Neural progenitor cell (in vitro differentiated cells): ENCODE measurements at regions not wholly inside any gene's neighbourhood (a gene's known extent, or its start where the extent isn't known, plus 50 kb on each side); places are given as distances from the start of the nearest gene placed in this dataset.

Experiments used
- DNase-seq: peaks from one replicate; pipeline ENCODE4 v3.0.0-alpha.2; 2016; ENCODE audit warnings: low spot score
- H2AFZ ChIP-seq: fragments of 200-600 bp; sonication (generic); replicated peaks from 2 replicates; pipeline ENCODE4 v1.6.1; 2016; ENCODE audit warnings: antibody characterized with exemption
- H3F3A ChIP-seq: fragments of 200-600 bp; sonication (generic); 2 replicates; pipeline ENCODE4 v1.6.1; 2016; ENCODE audit warnings: antibody characterized with exemption, low read depth
- H3K27ac ChIP-seq: fragments of 200-600 bp; sonication (generic); 2 replicates; pipeline ENCODE4 v1.5.1; 2016; ENCODE audit warnings: mild to moderate bottlenecking
- H3K27me3 ChIP-seq: fragments of 200-600 bp; sonication (generic); 2 replicates; pipeline ENCODE4 v1.6.1; 2016; ENCODE audit warnings: mild to moderate bottlenecking, moderate library complexity
- H3K36me3 ChIP-seq: fragments of 200-600 bp; sonication (generic); 2 replicates; pipeline ENCODE4 v1.5.1; 2016
- H3K4me1 ChIP-seq: fragments of 200-600 bp; sonication (generic); 2 replicates; pipeline ENCODE4 v1.6.1; 2016; ENCODE audit warnings: mixed run types
- H3K4me2 ChIP-seq: fragments of 200-600 bp; sonication (generic); 2 replicates; pipeline ENCODE4 v1.6.1; 2016
- H3K4me3 ChIP-seq: fragments of 200-600 bp; sonication (generic); 2 replicates; pipeline ENCODE4 v1.5.1; 2016
- H3K79me2 ChIP-seq: fragments of 200-600 bp; sonication (generic); 2 replicates; pipeline ENCODE4 v1.6.1; 2016; ENCODE audit warnings: low read depth
- H3K9ac ChIP-seq: fragments of 200-600 bp; sonication (generic); 2 replicates; pipeline ENCODE4 v1.6.1; 2016
- H3K9me3 ChIP-seq: fragments of 200-600 bp; sonication (generic); 2 replicates; pipeline ENCODE4 v1.5.1; 2016; ENCODE audit warnings: low read depth
- H4K20me1 ChIP-seq: fragments of 200-600 bp; sonication (generic); 2 replicates; pipeline ENCODE4 v1.6.1; 2016; ENCODE audit warnings: low read depth
- H3K27ac Mint-ChIP-seq: 3 replicates; pipeline ENCODE4 v1.8.0; 2021; ENCODE audit warnings: mixed read lengths
- H3K27me3 Mint-ChIP-seq: 2 replicates; pipeline ENCODE4 v1.8.0; 2022; ENCODE audit warnings: low read depth, mild to moderate bottlenecking, inconsistent platforms, moderate library complexity, mixed read lengths; ENCODE audit not compliant: insufficient read depth
- H3K36me3 Mint-ChIP-seq: 3 replicates; pipeline ENCODE4 v1.8.0; 2021; ENCODE audit warnings: mixed read lengths
- H3K4me1 Mint-ChIP-seq: 3 replicates; pipeline ENCODE4 v1.8.0; 2021; ENCODE audit warnings: mixed read lengths
- H3K4me3 Mint-ChIP-seq: 3 replicates; pipeline ENCODE4 v1.8.0; 2021; ENCODE audit warnings: mild to moderate bottlenecking, moderate library complexity, mixed read lengths
- H3K9me3 Mint-ChIP-seq: 3 replicates; pipeline ENCODE4 v1.8.0; 2020; ENCODE audit warnings: mixed read lengths
- CTCF ChIP-seq: fragments of 200-600 bp; sonication (generic); IDR thresholded peaks from 2 replicates; pipeline ENCODE4 v1.5.1; 2017; ENCODE audit warnings: antibody characterized with exemption, mild to moderate bottlenecking
- EZH2 ChIP-seq: fragments of 200-600 bp; sonication (generic); IDR thresholded peaks from 2 replicates; pipeline ENCODE4 v1.6.1; 2017; ENCODE audit warnings: antibody characterized with exemption, mild to moderate bottlenecking, moderate library complexity
- EZH2phosphoT487 ChIP-seq: fragments of 200-600 bp; sonication (generic); IDR thresholded peaks from 2 replicates; pipeline ENCODE4 v1.6.1; 2017; ENCODE audit warnings: antibody characterized with exemption

- peaks cover 6% of the 10 kb centered on the region for H3K4me1 Mint-ChIP-seq
Measured at GRCh38 chr2:185947722-185948121, 209.1 kb downstream of the FSIP2 start.

GRCh38 chr2:185952100-185952499, 213.5 kb downstream of the FSIP2 start:
- H3K27ac Mint-ChIP-seq: no peak overlapping the region
- no peak overlapping the region for H3K9ac ChIP-seq
- H3K36me3 Mint-ChIP-seq: no peaks in the 10 kb centered on the region
- no peaks in the 10 kb centered on the region for H3K79me2 ChIP-seq
- no peaks in the 10 kb centered on the region for H3F3A ChIP-seq
- peaks cover 12% of the 10 kb centered on the region for H3K4me1 ChIP-seq
- no peak for TF ChIP-seq EZH2
- TF ChIP-seq EZH2phosphoT487: no peak
- no peak for TF ChIP-seq CTCF
- no peak overlapping the region for H3K4me3 ChIP-seq
- H3K4me3 Mint-ChIP-seq: no peak overlapping the region
- no peaks in the 10 kb centered on the region for H3K36me3 ChIP-seq
- no peak overlapping the region for H3K27ac ChIP-seq
- H3K4me2 ChIP-seq: no peak overlapping the region
- no peak for DNase-seq
- H3K9me3 Mint-ChIP-seq: no peaks in the 10 kb centered on the region
- no peaks in the 10 kb centered on the region for H4K20me1 ChIP-seq
- peaks cover 6% of the 10 kb centered on the region for H3K4me1 Mint-ChIP-seq
- H3K27me3 ChIP-seq: no peaks in the 10 kb centered on the region
- H2AFZ ChIP-seq: no peak overlapping the region
- no peaks in the 10 kb centered on the region for H3K27me3 Mint-ChIP-seq
- peaks cover 3% of the 10 kb centered on the region for H3K9me3 ChIP-seq

More at GRCh38 chr2:185947722-185948121, 209.1 kb downstream of the FSIP2 start:
- Mint-ChIP-seq H3K27ac (peak overlapping the region; percentile 69), H3K4me3 (no peak overlapping the region), H3K9me3 (peaks cover 2% of the 10 kb centered on the region), H3K36me3 (no peaks in the 10 kb centered on the region), H3K27me3 (no peaks in the 10 kb centered on the region)
- no peaks in the 10 kb centered on the region for H3K27me3 ChIP-seq
- H3K4me3 ChIP-seq: no peak overlapping the region
- H4K20me1 ChIP-seq: no peaks in the 10 kb centered on the region
- peaks cover 13% of the 10 kb centered on the region for H3K4me1 ChIP-seq
- no peak for TF ChIP-seq CTCF
- no peak overlapping the region for H3K27ac ChIP-seq
- peak; percentile 69 for DNase-seq
- no peaks in the 10 kb centered on the region for H3K79me2 ChIP-seq
- no peaks in the 10 kb centered on the region for H3F3A ChIP-seq
- peak overlapping the region; percentile 56 for H3K4me2 ChIP-seq
- H3K36me3 ChIP-seq: no peaks in the 10 kb centered on the region
- no peak overlapping the region for H2AFZ ChIP-seq
- no peak overlapping the region for H3K9ac ChIP-seq
- H3K9me3 ChIP-seq: peaks cover 3% of the 10 kb centered on the region

DNA sequence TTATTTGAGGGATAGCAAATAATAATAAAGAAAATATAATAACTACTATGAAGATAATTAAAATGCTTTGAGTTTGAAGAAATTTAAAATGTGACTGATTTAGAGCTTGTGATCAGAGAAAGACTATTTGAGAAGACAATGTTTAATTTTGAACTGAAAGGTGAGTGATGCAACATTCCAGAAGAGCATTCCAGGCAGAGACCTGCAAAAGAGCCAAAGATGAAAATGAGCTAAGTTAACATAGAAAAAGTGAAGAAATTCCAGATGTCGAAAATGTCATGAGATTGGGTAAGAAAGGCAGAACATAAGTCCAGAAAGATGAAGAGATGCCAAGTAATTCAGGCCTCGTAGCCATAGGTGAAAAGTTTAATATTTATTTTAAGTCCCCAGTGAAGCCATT, 215.8 kb downstream of the FSIP2 start:
- Histone ChIP-seq H3K4me1 (no peaks in the 10 kb centered on the region), H3K27ac (no peak overlapping the region), H2AFZ (no peak overlapping the region), H4K20me1 (no peaks in the 10 kb centered on the region), H3K27me3 (no peaks in the 10 kb centered on the region), H3K9ac (no peak overlapping the region), H3K4me2 (no peak overlapping the region), H3K36me3 (no peaks in the 10 kb centered on the region), H3K79me2 (no peaks in the 10 kb centered on the region), H3K9me3 (no peaks in the 10 kb centered on the region), H3K4me3 (no peak overlapping the region), H3F3A (no peaks in the 10 kb centered on the region)
- no peak for DNase-seq
- no peak overlapping the region for H3K4me3 Mint-ChIP-seq
- TF ChIP-seq CTCF (no peak), EZH2phosphoT487 (no peak), EZH2 (no peak)
- H3K36me3 Mint-ChIP-seq: no peaks in the 10 kb centered on the region
- H3K27ac Mint-ChIP-seq: no peak overlapping the region
- H3K27me3 Mint-ChIP-seq: no peaks in the 10 kb centered on the region
- H3K4me1 Mint-ChIP-seq: no peaks in the 10 kb centered on the region
- H3K9me3 Mint-ChIP-seq: peaks cover 3% of the 10 kb centered on the region

GRCh38 chr2:185955050-185955449, 216.4 kb downstream of the FSIP2 start:
- TF ChIP-seq CTCF (peak; percentile 23), EZH2phosphoT487 (no peak), EZH2 (no peak)
- Histone ChIP-seq H2AFZ (no peak overlapping the region), H3K79me2 (no peaks in the 10 kb centered on the region), H3K4me2 (no peak overlapping the region), H3K36me3 (no peaks in the 10 kb centered on the region), H3K27ac (no peak overlapping the region), H3K9me3 (no peaks in the 10 kb centered on the region), H3K4me3 (no peak overlapping the region), H3K4me1 (no peaks in the 10 kb centered on the region), H3K9ac (no peak overlapping the region), H3K27me3 (no peaks in the 10 kb centered on the region), H4K20me1 (no peaks in the 10 kb centered on the region), H3F3A (no peaks in the 10 kb centered on the region)
- Mint-ChIP-seq H3K4me3 (no peak overlapping the region), H3K27ac (no peak overlapping the region), H3K27me3 (no peaks in the 10 kb centered on the region), H3K9me3 (peaks cover 8% of the 10 kb centered on the region), H3K4me1 (no peaks in the 10 kb centered on the region), H3K36me3 (no peaks in the 10 kb centered on the region)
- no peak for DNase-seq
